GM12878 (cell line): ENCODE measurements at regions not wholly inside any gene's neighbourhood (a gene's known extent, or its start where the extent isn't known, plus 50 kb on each side); places are given as distances from the start of the nearest gene placed in this dataset.

Experiments used
- ATAC-seq: fragments of 200-7000 bp; cut with Tn5 transposase; 3 replicates; pipeline ENCODE4 v1.9.1; 2020; ENCODE audit warnings: mild to moderate bottlenecking, moderate library complexity
- BruUV-seq: library from RNA; stranded (reverse); fragments of 400-500 nt; replicated peaks from 2 replicates; lab custom pipeline; 2021; lab: Mats Ljungman, UMichigan
- CTCF ChIA-PET: fragments of 300-600 bp; sonication (Branson Sonifier 250); formaldehyde crosslinking; extraction: SDS; loops from one replicate; lab custom pipeline; 2021; ENCODE audit warnings: inconsistent platforms; lab: Yijun Ruan, JAX
- POLR2A ChIA-PET: fragments of 350-600 bp; formaldehyde crosslinking; extraction: SDS; loops from one replicate; lab custom pipeline; 2021; ENCODE audit warnings: inconsistent platforms; lab: Charles Lee
- RAD21 ChIA-PET: fragments of 300-600 bp; sonication (Branson Sonifier 250); formaldehyde crosslinking; loops from one replicate; lab custom pipeline; 2023; ENCODE audit warnings: antibody characterized with exemption; ENCODE audit not compliant: unreplicated experiment; lab: Charles Lee
- SMC1A ChIA-PET: fragments of 300-600 bp; sonication (Branson Sonifier 250); formaldehyde crosslinking; loops from one replicate; lab custom pipeline; 2023; ENCODE audit not compliant: unreplicated experiment, uncharacterized antibody; lab: Charles Lee
- DNase-seq: peaks from one replicate; pipeline ENCODE4 v3.0.0-alpha.2; 2011; ENCODE audit warnings: low read depth, low spot score
- FAIRE-seq: peaks from 3 replicates; lab custom pipeline; 2011; peaks lifted over from hg19 to GRCh38; lab: Jason Lieb, UNC
- H2AFZ ChIP-seq: 2 replicates; pipeline ENCODE4 v1.6.0; 2011; ENCODE audit warnings: low read depth, low read length, control low read depth; ENCODE audit not compliant: control insufficient read depth
- H3K27ac ChIP-seq: 2 replicates; pipeline ENCODE4 v1.5.1; 2011; ENCODE audit warnings: control low read depth; ENCODE audit not compliant: control insufficient read depth, insufficient read depth
- H3K27me3 ChIP-seq, 2 experiments: replicated peaks in 1 of 2; 2 replicates each; pipeline versions ENCODE4 v1.6.0 to v1.6.1; 2011; ENCODE audit warnings: low read length in 1 of 2; ENCODE audit not compliant: control insufficient read depth in 2 of 2, insufficient read depth in 2 of 2
- H3K36me3 ChIP-seq, 2 experiments: 2 replicates each; pipeline ENCODE4 v1.5.1; 2011; ENCODE audit warnings: low read length in 1 of 2; ENCODE audit not compliant: control insufficient read depth in 2 of 2, insufficient read depth in 2 of 2
- H3K4me1 ChIP-seq: 2 replicates; pipeline ENCODE4 v1.6.1; 2011; ENCODE audit warnings: mild to moderate bottlenecking, low read length, moderate library complexity, mixed read lengths; ENCODE audit not compliant: control insufficient read depth, insufficient read depth
- H3K4me2 ChIP-seq: 2 replicates; pipeline ENCODE4 v1.6.0; 2011; ENCODE audit warnings: control low read depth; ENCODE audit not compliant: control insufficient read depth, insufficient read depth
- H3K4me3 ChIP-seq: fragments of 200-600 bp; sonication (generic); 2 replicates; pipeline ENCODE4 v1.5.1; 2016
- H3K79me2 ChIP-seq: 2 replicates; pipeline ENCODE4 v1.6.0; 2011; ENCODE audit warnings: low read length; ENCODE audit not compliant: control insufficient read depth, insufficient read depth
- H3K9ac ChIP-seq: 2 replicates; pipeline ENCODE4 v1.8.0; 2011; ENCODE audit warnings: low read length, control low read depth, mixed read lengths; ENCODE audit not compliant: control insufficient read depth, insufficient read depth
- H3K9me3 ChIP-seq: replicated peaks from 3 replicates; pipeline ENCODE4 v1.5.1; 2011; ENCODE audit warnings: mild to moderate bottlenecking, low read length; ENCODE audit not compliant: control insufficient read depth, insufficient read depth
- H4K20me1 ChIP-seq: 2 replicates; pipeline ENCODE4 v1.6.0; 2011; ENCODE audit not compliant: control insufficient read depth, insufficient read depth
- CEBPB ChIP-seq, 2 experiments: fragments of 150-350 bp in 1 of 2; IDR thresholded peaks; 2 replicates each; pipeline ENCODE4 v1.6.1; 2012 to 2014; ENCODE audit warnings: low read depth in 2 of 2, low read length in 2 of 2, borderline replicate concordance in 1 of 2, inconsistent platforms in 1 of 2
- HDGF ChIP-seq: fragments of 450-650 bp; IDR thresholded peaks from 2 replicates; pipeline ENCODE4 v1.6.1; 2016; ENCODE audit warnings: antibody characterized with exemption
- LARP7 ChIP-seq: fragments of 450-650 bp; IDR thresholded peaks from 2 replicates; pipeline ENCODE4 v1.6.1; 2017; ENCODE audit warnings: mild to moderate bottlenecking
- NBN ChIP-seq: fragments of 450-650 bp; IDR thresholded peaks from 2 replicates; pipeline ENCODE4 v1.6.1; 2016
- PBX3 ChIP-seq: IDR thresholded peaks from 2 replicates; pipeline ENCODE4 v1.6.1; 2011; ENCODE audit warnings: mild to moderate bottlenecking, low read depth, low read length, moderate library complexity; ENCODE audit not compliant: insufficient replicate concordance
- SKIL ChIP-seq: fragments of 450-650 bp; IDR thresholded peaks from 2 replicates; pipeline ENCODE4 v1.6.1; 2017; ENCODE audit warnings: mild to moderate bottlenecking, low read depth, inconsistent platforms; ENCODE audit not compliant: poor library complexity, severe bottlenecking
- SMAD1 ChIP-seq: fragments of 450-650 bp; IDR thresholded peaks from 2 replicates; pipeline ENCODE4 v1.6.1; 2018; ENCODE audit warnings: mild to moderate bottlenecking, low read depth; ENCODE audit not compliant: partially characterized antibody
- SREBF1 ChIP-seq: IDR thresholded peaks from 2 replicates; pipeline ENCODE4 v1.6.1; 2012; ENCODE audit warnings: mild to moderate bottlenecking, low read length
- ZNF24 ChIP-seq: fragments of 450-650 bp; IDR thresholded peaks from 2 replicates; pipeline ENCODE4 v1.6.1; 2017; ENCODE audit warnings: antibody characterized with exemption, mild to moderate bottlenecking
- WGBS: methylation state at CpG from one replicate; pipeline ENCODE4 v1.1.6; 2016; ENCODE audit warnings: low lambda C conversion rate; ENCODE audit not compliant: insufficient replicate concordance, insufficient coverage; ENCODE audit errors: missing lambda C conversion rate; 5-methylcytosine and 5-hydroxymethylcytosine counted together
- in situ Hi-C: fragments of 300-500 bp; cut with MboI; formaldehyde crosslinking; loops from 9 replicates; pipeline ENCODE4 v1.14.3; 2018; ENCODE audit warnings: mixed read lengths
- intact Hi-C: fragments of 100-400 bp; cut with micrococcal nuclease; formaldehyde crosslinking; loops from one replicate; pipeline ENCODE4 v1.14.2; 2022; ENCODE audit not compliant: unreplicated experiment

- Histone ChIP-seq H3K27me3 (no peaks in the 10 kb centered on the region), H3K9me3 (no peaks in the 10 kb centered on the region), H2AFZ (no peak overlapping the region), H4K20me1 (no peaks in the 10 kb centered on the region), H3K79me2 (no peaks in the 10 kb centered on the region), H3K4me2 (no peak overlapping the region), H3K36me3 (no peaks in the 10 kb centered on the region), H3K27ac (no peak overlapping the region), H3K4me1 (no peaks in the 10 kb centered on the region), H3K4me3 (no peak overlapping the region), H3K9ac (no peak overlapping the region)
- 100% methylated on average over 1 of the region's 1 CpG for WGBS
- ChIA-PET RAD21 (no interaction called here), SMC1A (interaction anchor here (0.5 kb wide), 1 partner anchor 39 kb away, joined by 3 read pairs; no protein-coding TSS in a partner anchor), POLR2A (no interaction called here), CTCF (no interaction called here)
- intact Hi-C loops = no loop called here
- DNase-seq (no peak), ATAC-seq (no peak), FAIRE-seq (no peak)
- TF ChIP-seq ZNF24 (no peak), SKIL (no peak), PBX3 (no peak), SREBF1 (no peak), CEBPB (IDR thresholded peaks at IDR 0.05; ENCODE audit: borderline replicate concordance in 1 of 2, low read depth in 2 of 2, low read length in 2 of 2) (no peak), NBN (no peak), LARP7 (no peak), HDGF (no peak), SMAD1 (no peak)
- BruUV-seq = no TSS peak
- in situ Hi-C loops = no loop called here
These were observed 146.3 kb upstream of the ZC3H15 start for GRCh38 chr2:186339716-186340115.
